AG10803 (cell line): ENCODE measurements at regions not wholly inside any gene's neighbourhood (a gene's known extent, or its start where the extent isn't known, plus 50 kb on each side); places are given as distances from the start of the nearest gene placed in this dataset.

Experiments
- DNase-seq: peaks from one replicate; pipeline ENCODE4 v3.0.0; 2010; ENCODE audit warnings: low read depth
- H3K4me3 ChIP-seq: 2 replicates; pipeline ENCODE4 v1.5.1; 2011; ENCODE audit warnings: mild to moderate bottlenecking, low read length, control low read depth
- CTCF ChIP-seq: conservative IDR thresholded peaks from 2 replicates; pipeline ENCODE4 v1.5.1; 2011; ENCODE audit warnings: mild to moderate bottlenecking, low read length, control low read depth, inconsistent platforms

- DNase-seq: no peak
- no peak overlapping the region for H3K4me3 ChIP-seq
- no peak for TF ChIP-seq CTCF
Measured at GRCh38 chr10:47094636-47095035, 183.4 kb downstream of the PTPN20 start.

DNA sequence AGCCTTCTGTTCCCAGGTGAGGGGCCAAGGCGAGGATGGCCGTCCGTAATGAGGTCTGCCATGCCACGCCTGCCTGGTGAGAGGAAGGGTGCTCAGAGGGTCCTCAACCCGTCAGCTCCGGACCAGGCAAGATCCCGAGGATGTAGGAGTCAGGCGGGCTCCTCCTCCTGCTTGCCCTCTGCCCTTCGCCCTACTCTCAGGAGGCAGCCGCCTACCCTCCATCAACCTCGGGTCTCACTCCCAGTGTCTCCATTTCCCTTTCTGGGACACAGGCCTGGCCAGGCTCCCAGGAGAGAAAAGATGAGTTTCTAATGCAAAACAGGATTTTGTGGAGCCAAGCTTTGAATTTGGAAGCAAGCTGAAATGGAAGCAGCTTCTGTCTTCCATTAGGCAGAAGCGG lies 184.0 kb downstream of the PTPN20 start:
- DNase-seq: no peak
- H3K4me3 ChIP-seq: no peak overlapping the region
- no peak for TF ChIP-seq CTCF

- H3K4me3 ChIP-seq: no peak overlapping the region
- DNase-seq: no peak
- TF ChIP-seq CTCF: no peak
Measured at GRCh38 chr10:47095848-47096612, 184.8 kb downstream of the PTPN20 start.

- H3K4me3 ChIP-seq: no peak overlapping the region
- TF ChIP-seq CTCF: no peak
- no peak for DNase-seq
Measured at GRCh38 chr10:47098238-47098637, 187.0 kb downstream of the PTPN20 start.

DNA sequence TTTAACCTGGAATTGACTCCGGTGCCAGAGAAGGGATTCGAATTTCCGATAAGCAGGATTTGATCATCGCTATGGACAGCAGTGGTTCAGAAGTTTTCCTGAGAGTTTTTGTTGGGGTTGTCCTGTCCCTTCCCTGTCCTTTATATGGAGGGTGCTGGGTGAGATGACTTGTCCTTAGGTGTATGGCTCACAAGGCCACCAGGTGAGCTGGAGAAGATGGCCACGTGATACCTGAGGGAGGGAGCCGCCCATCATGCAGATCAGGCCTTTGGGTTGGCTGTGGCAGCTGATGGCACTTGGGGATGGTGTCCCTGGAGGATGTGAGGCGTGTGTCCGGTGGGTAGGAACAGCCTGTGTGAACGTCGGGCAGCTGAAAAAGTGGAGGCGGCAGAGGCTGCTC lies 187.7 kb downstream of the PTPN20 start:
- no peak for TF ChIP-seq CTCF
- DNase-seq: no peak
- H3K4me3 ChIP-seq: no peak overlapping the region

DNA sequence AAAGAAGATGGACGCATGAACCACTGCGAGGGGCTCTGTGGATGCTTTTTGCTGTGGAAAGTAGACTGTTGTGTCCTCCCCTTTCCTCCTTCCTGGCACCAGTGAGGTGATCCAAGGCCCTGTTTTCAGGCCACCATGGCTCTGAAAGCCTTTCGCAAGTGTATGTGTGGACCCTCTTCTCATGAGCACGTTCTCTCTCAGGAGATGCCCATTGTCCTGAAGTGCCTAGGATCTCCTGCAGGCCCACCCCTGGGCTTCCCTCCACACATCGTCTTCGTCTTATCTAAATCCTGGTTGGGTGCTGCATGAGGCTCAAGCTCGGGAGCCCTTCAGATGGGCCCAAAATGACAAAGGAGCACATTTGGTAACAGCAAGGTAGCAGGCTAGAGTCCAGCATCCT lies 188.2 kb downstream of the PTPN20 start:
- no peak overlapping the region for H3K4me3 ChIP-seq
- no peak for DNase-seq
- TF ChIP-seq CTCF: no peak

GRCh38 chr10:47101196-47101595 lies 190.0 kb downstream of the PTPN20 start:
- no peak for DNase-seq
- TF ChIP-seq CTCF: no peak
- no peak overlapping the region for H3K4me3 ChIP-seq
